HG02852 (cell line): ENCODE measurements at regions not wholly inside any gene's neighbourhood (a gene's known extent, or its start where the extent isn't known, plus 50 kb on each side); places are given as distances from the start of the nearest gene placed in this dataset.

Source experiments
- ATAC-seq: cut with Tn5 transposase; IDR thresholded peaks from one replicate; pipeline ENCODE4 v1.9.1; 2021; ENCODE audit warnings: mild to moderate bottlenecking, moderate library complexity; ENCODE audit not compliant: unreplicated experiment

- no peak for ATAC-seq
These were observed 620.1 kb downstream of the MED13L start for GRCh38 chr12:115657081-115658013.

- no peak for ATAC-seq
These were observed 627.5 kb downstream of the MED13L start for GRCh38 chr12:115650026-115650425.

GRCh38 chr12:115648463-115648862 is 629.0 kb downstream of the MED13L start:
- no peak for ATAC-seq

- no peak for ATAC-seq
These were observed 631.3 kb downstream of the MED13L start for GRCh38 chr12:115646210-115646609.

- no peak for ATAC-seq
These were observed 636.6 kb downstream of the MED13L start for GRCh38 chr12:115640929-115641328.

GRCh38 chr12:115639648-115640012 is 637.9 kb downstream of the MED13L start:
- no peak for ATAC-seq

GRCh38 chr12:115638733-115639647 is 638.5 kb downstream of the MED13L start:
- ATAC-seq = no peak

GRCh38 chr12:115636546-115636945 is 640.9 kb downstream of the MED13L start:
- no peak for ATAC-seq

- no peak for ATAC-seq
These were observed 645.2 kb downstream of the MED13L start for GRCh38 chr12:115632308-115632707.

GRCh38 chr12:115630136-115630535 is 647.4 kb downstream of the MED13L start:
- ATAC-seq = no peak

- no peak for ATAC-seq
These were observed 651.3 kb downstream of the MED13L start for GRCh38 chr12:115626210-115626609.

- no peak for ATAC-seq
These were observed 653.6 kb downstream of the MED13L start for GRCh38 chr12:115623764-115624334.

- ATAC-seq = no peak
These were observed 654.2 kb downstream of the MED13L start for GRCh38 chr12:115623275-115623674.

GRCh38 chr12:115620816-115621215 is 656.7 kb downstream of the MED13L start:
- no peak for ATAC-seq

- ATAC-seq = no peak
These were observed 657.6 kb downstream of the MED13L start for GRCh38 chr12:115619889-115620288.

- no peak for ATAC-seq
These were observed 658.4 kb downstream of the MED13L start for GRCh38 chr12:115619061-115619460.

GRCh38 chr12:115618105-115618504 is 659.4 kb downstream of the MED13L start:
- no peak for ATAC-seq

GRCh38 chr12:115617391-115617790 is 660.1 kb downstream of the MED13L start:
- no peak for ATAC-seq

GRCh38 chr12:115611477-115611876 is 666.0 kb downstream of the MED13L start:
- ATAC-seq = no peak

GRCh38 chr12:115609347-115609746 is 668.1 kb downstream of the MED13L start:
- no peak for ATAC-seq

GRCh38 chr12:115606040-115606439 is 671.5 kb downstream of the MED13L start:
- ATAC-seq = no peak
